Liver (tissue), 8 donors: ENCODE measurements at regions not wholly inside any gene's neighbourhood (a gene's known extent, or its start where the extent isn't known, plus 50 kb on each side); places are given as distances from the start of the nearest gene placed in this dataset.

Source experiments
- DNase-seq: peaks from one replicate; pipeline ENCODE4 v3.0.0-alpha.2; 2017; ENCODE audit warnings: low spot score
- H3K27ac ChIP-seq, 2 donors: one replicate each; pipeline ENCODE4 v1.7.0; 2013; ENCODE audit warnings: inconsistent platforms in 2 of 2, low read length in 2 of 2, control low read depth in 1 of 2, low read depth in 1 of 2, mild to moderate bottlenecking in 1 of 2
- H3K27me3 ChIP-seq, 4 donors: one replicate each; pipeline versions ENCODE4 v1.6.1 to v1.7.0; 2013; ENCODE audit warnings: low read length in 3 of 4, inconsistent platforms in 1 of 4, mild to moderate bottlenecking in 1 of 4, moderate library complexity in 1 of 4; ENCODE audit not compliant: control insufficient read depth in 4 of 4, insufficient read depth in 4 of 4
- H3K36me3 ChIP-seq, 4 donors: one replicate each; pipeline versions ENCODE4 v1.6.1 to v1.7.0; 2013; ENCODE audit warnings: low read length in 3 of 4, mild to moderate bottlenecking in 3 of 4, low read depth in 1 of 4, moderate library complexity in 1 of 4; ENCODE audit not compliant: control insufficient read depth in 4 of 4, insufficient read depth in 3 of 4
- H3K4me1 ChIP-seq, 4 donors: one replicate each; pipeline versions ENCODE4 v1.6.1 to v1.7.0; 2013; ENCODE audit warnings: low read length in 3 of 4, mild to moderate bottlenecking in 3 of 4, moderate library complexity in 1 of 4; ENCODE audit not compliant: control insufficient read depth in 4 of 4, insufficient read depth in 4 of 4
- H3K4me3 ChIP-seq, 3 donors: one replicate each; pipeline versions ENCODE4 v1.6.1 to v1.7.0; 2013; ENCODE audit warnings: low read length in 3 of 3, control low read depth in 1 of 3, low read depth in 1 of 3, mild to moderate bottlenecking in 1 of 3
- H3K9ac ChIP-seq, 2 donors: one replicate each; pipeline ENCODE4 v1.7.0; 2013; ENCODE audit warnings: low read length in 2 of 2, mild to moderate bottlenecking in 2 of 2, moderate library complexity in 2 of 2, control low read depth in 1 of 2, low read depth in 1 of 2
- H3K9me3 ChIP-seq, 4 donors: one replicate each; pipeline versions ENCODE4 v1.6.1 to v1.7.0; 2013; ENCODE audit warnings: low read length in 3 of 4; ENCODE audit not compliant: control insufficient read depth in 4 of 4
- ATF3 ChIP-seq: IDR thresholded peaks from 2 replicates; pipeline ENCODE4 v1.6.1; 2016; ENCODE audit warnings: antibody characterized with exemption
- EGR1 ChIP-seq, 2 donors: IDR thresholded peaks; 2 replicates each; pipeline ENCODE4 v1.6.1; 2016 to 2018; ENCODE audit warnings: antibody characterized with exemption in 2 of 2, low read depth in 2 of 2
- FOXA2 ChIP-seq: IDR thresholded peaks from 2 replicates; pipeline ENCODE4 v1.6.1; 2016; ENCODE audit warnings: antibody characterized with exemption
- GABPA ChIP-seq, 2 donors: IDR thresholded peaks in 1 of 2; conservative IDR thresholded peaks in 1 of 2; 2 replicates each; pipeline ENCODE4 v1.6.1; 2016; ENCODE audit warnings: antibody characterized with exemption in 2 of 2, mild to moderate bottlenecking in 1 of 2, moderate library complexity in 1 of 2
- HNF4A ChIP-seq, 2 donors: conservative IDR thresholded peaks; 2 replicates each; pipeline ENCODE4 v1.6.1; 2016; ENCODE audit warnings: antibody characterized with exemption in 2 of 2, mild to moderate bottlenecking in 2 of 2
- HNF4G ChIP-seq: IDR thresholded peaks from 2 replicates; pipeline ENCODE4 v1.6.1; 2016; ENCODE audit warnings: antibody characterized with exemption
- JUND ChIP-seq, 2 donors: IDR thresholded peaks; 2 replicates each; pipeline ENCODE4 v1.6.1; 2016; ENCODE audit warnings: antibody characterized with exemption in 2 of 2
- MAX ChIP-seq: IDR thresholded peaks from 2 replicates; pipeline ENCODE4 v1.6.1; 2016; ENCODE audit warnings: antibody characterized with exemption
- NR2F2 ChIP-seq: IDR thresholded peaks from 2 replicates; pipeline ENCODE4 v1.6.1; 2016; ENCODE audit warnings: antibody characterized with exemption
- RAD21 ChIP-seq, 2 donors: IDR thresholded peaks; 2 replicates each; pipeline ENCODE4 v1.6.1; 2016; ENCODE audit warnings: antibody characterized with exemption in 2 of 2, mild to moderate bottlenecking in 2 of 2
- RXRA ChIP-seq, 2 donors: IDR thresholded peaks; 2 replicates each; pipeline ENCODE4 v1.6.1; 2017 to 2018; ENCODE audit warnings: antibody characterized with exemption in 2 of 2, mild to moderate bottlenecking in 1 of 2
- SP1 ChIP-seq: IDR thresholded peaks from 2 replicates; pipeline ENCODE4 v1.6.1; 2018; ENCODE audit warnings: antibody characterized with exemption, mild to moderate bottlenecking
- TAF1 ChIP-seq: conservative IDR thresholded peaks from 2 replicates; pipeline ENCODE4 v1.6.1; 2016; ENCODE audit warnings: antibody characterized with exemption, mild to moderate bottlenecking
- YY1 ChIP-seq: IDR thresholded peaks from 2 replicates; pipeline ENCODE4 v1.6.1; 2016; ENCODE audit warnings: antibody characterized with exemption, mild to moderate bottlenecking
- WGBS: extraction: QIAGEN DNeasy Blood & Tissue Kit; methylation state at CpG from one replicate; pipeline ENCODE4 v1.1.7; 2013; 5-methylcytosine and 5-hydroxymethylcytosine counted together
- TF ChIP-seq, protein P1 (sequence below): fragments of 150-350 bp; IDR thresholded peaks from 2 replicates; pipeline ENCODE4 v1.5.1; 2017; ENCODE audit warnings: improper control_type of control experiment, low read depth, low read length; ENCODE audit not compliant: missing input control
- TF ChIP-seq, protein P2 (sequence below): IDR thresholded peaks from 2 replicates; pipeline ENCODE4 v1.6.1; 2016; ENCODE audit warnings: antibody characterized with exemption
- donor health status: healthy.
- donor health status: healthy.
- donor health status: healthy.
- donor health status: healthy.
- donor health status: healthy.

GRCh38 chr4:187444061-187444460, 551.5 kb upstream of the ZFP42 start:
- no peak overlapping the region for H3K4me3 ChIP-seq
- H3K9me3 ChIP-seq = peaks cover 0 to 2% (median 0%) of the 10 kb centered on the region in 4 donors
- H3K36me3 ChIP-seq = no peaks in the 10 kb centered on the region
- no peak overlapping the region for H3K27ac ChIP-seq
- DNase-seq = no peak
- WGBS = 69% methylated on average over 3 of the region's 3 CpGs
- no peaks in the 10 kb centered on the region for H3K4me1 ChIP-seq
- H3K9ac ChIP-seq = no peak overlapping the region
- peaks cover 0 to 2% (median 0%) of the 10 kb centered on the region in 4 donors for H3K27me3 ChIP-seq
- TF ChIP-seq GABPA (IDR thresholded peaks at IDR 0.05 in 1 of 2, conservative IDR thresholded peaks at IDR 0.05 in 1 of 2) (no peak), HNF4G (no peak), MAX (no peak), SP1 (no peak), FOXA2 (no peak), JUND (IDR thresholded peaks at IDR 0.05) (no peak), HNF4A (conservative IDR thresholded peaks at IDR 0.05) (no peak), ATF3 (no peak)

GRCh38 chr4:187449702-187450101, 545.9 kb upstream of the ZFP42 start:
- H3K4me3 ChIP-seq = no peak overlapping the region
- DNase-seq = no peak
- TF ChIP-seq EGR1 (IDR thresholded peaks at IDR 0.05; ENCODE audit: low read depth in 2 of 2) (no peak), RAD21 (IDR thresholded peaks at IDR 0.05) (no peak), MAX (no peak)
- TF ChIP-seq, protein P1, sequence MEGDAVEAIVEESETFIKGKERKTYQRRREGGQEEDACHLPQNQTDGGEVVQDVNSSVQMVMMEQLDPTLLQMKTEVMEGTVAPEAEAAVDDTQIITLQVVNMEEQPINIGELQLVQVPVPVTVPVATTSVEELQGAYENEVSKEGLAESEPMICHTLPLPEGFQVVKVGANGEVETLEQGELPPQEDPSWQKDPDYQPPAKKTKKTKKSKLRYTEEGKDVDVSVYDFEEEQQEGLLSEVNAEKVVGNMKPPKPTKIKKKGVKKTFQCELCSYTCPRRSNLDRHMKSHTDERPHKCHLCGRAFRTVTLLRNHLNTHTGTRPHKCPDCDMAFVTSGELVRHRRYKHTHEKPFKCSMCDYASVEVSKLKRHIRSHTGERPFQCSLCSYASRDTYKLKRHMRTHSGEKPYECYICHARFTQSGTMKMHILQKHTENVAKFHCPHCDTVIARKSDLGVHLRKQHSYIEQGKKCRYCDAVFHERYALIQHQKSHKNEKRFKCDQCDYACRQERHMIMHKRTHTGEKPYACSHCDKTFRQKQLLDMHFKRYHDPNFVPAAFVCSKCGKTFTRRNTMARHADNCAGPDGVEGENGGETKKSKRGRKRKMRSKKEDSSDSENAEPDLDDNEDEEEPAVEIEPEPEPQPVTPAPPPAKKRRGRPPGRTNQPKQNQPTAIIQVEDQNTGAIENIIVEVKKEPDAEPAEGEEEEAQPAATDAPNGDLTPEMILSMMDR = no peak
- H3K27me3 ChIP-seq = peaks cover 0 to 2% (median 0%) of the 10 kb centered on the region in 4 donors
- H3K4me1 ChIP-seq = no peaks in the 10 kb centered on the region
- H3K9ac ChIP-seq = no peak overlapping the region
- H3K9me3 ChIP-seq = no peaks in the 10 kb centered on the region
- H3K27ac ChIP-seq = no peak overlapping the region
- WGBS = 69% methylated on average over 3 of the region's 3 CpGs
- no peaks in the 10 kb centered on the region for H3K36me3 ChIP-seq

GRCh38 chr4:187451776-187452175, 543.8 kb upstream of the ZFP42 start:
- DNase-seq = no peak
- Histone ChIP-seq H3K27ac (no peak overlapping the region), H3K27me3 (peaks cover 0 to 2% (median 0%) of the 10 kb centered on the region in 4 donors), H3K9me3 (no peaks in the 10 kb centered on the region), H3K4me3 (no peak overlapping the region), H3K9ac (no peak overlapping the region), H3K36me3 (no peaks in the 10 kb centered on the region), H3K4me1 (no peaks in the 10 kb centered on the region)
- WGBS = 82% methylated on average over 8 of the region's 8 CpGs
- TF ChIP-seq TAF1 (no peak), ATF3 (no peak), NR2F2 (no peak), YY1 (no peak), HNF4G (no peak), EGR1 (IDR thresholded peaks at IDR 0.05; ENCODE audit: low read depth in 2 of 2) (no peak), RXRA (IDR thresholded peaks at IDR 0.05) (no peak), MAX (no peak), HNF4A (conservative IDR thresholded peaks at IDR 0.05) (no peak), SP1 (no peak), JUND (IDR thresholded peaks at IDR 0.05) (no peak), FOXA2 (no peak), RAD21 (IDR thresholded peaks at IDR 0.05) (no peak), GABPA (IDR thresholded peaks at IDR 0.05 in 1 of 2, conservative IDR thresholded peaks at IDR 0.05 in 1 of 2) (no peak)
- TF ChIP-seq, protein P1 = no peak
- TF ChIP-seq, protein P2, sequence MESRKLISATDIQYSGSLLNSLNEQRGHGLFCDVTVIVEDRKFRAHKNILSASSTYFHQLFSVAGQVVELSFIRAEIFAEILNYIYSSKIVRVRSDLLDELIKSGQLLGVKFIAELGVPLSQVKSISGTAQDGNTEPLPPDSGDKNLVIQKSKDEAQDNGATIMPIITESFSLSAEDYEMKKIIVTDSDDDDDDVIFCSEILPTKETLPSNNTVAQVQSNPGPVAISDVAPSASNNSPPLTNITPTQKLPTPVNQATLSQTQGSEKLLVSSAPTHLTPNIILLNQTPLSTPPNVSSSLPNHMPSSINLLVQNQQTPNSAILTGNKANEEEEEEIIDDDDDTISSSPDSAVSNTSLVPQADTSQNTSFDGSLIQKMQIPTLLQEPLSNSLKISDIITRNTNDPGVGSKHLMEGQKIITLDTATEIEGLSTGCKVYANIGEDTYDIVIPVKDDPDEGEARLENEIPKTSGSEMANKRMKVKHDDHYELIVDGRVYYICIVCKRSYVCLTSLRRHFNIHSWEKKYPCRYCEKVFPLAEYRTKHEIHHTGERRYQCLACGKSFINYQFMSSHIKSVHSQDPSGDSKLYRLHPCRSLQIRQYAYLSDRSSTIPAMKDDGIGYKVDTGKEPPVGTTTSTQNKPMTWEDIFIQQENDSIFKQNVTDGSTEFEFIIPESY = no peak
